GM19468 (cell line): ENCODE measurements at regions not wholly inside any gene's neighbourhood (a gene's known extent, or its start where the extent isn't known, plus 50 kb on each side); places are given as distances from the start of the nearest gene placed in this dataset.
"Not testable (repeated sequence)": the region's sequence is repeated elsewhere in the genome, so short reads cannot be mapped to it uniquely, and the experiment has no call there.

Experiments
- ATAC-seq: cut with Tn5 transposase; IDR thresholded peaks from one replicate; pipeline ENCODE4 v1.9.1; 2021; ENCODE audit warnings: mild to moderate bottlenecking, moderate library complexity, moderate number of reproducible peaks; ENCODE audit not compliant: unreplicated experiment; ENCODE audit errors: extremely low read depth

- ATAC-seq, result no peak
Observed at GRCh38 chr6:14540810-14541540, 423.4 kb downstream of the CD83 start.

DNA sequence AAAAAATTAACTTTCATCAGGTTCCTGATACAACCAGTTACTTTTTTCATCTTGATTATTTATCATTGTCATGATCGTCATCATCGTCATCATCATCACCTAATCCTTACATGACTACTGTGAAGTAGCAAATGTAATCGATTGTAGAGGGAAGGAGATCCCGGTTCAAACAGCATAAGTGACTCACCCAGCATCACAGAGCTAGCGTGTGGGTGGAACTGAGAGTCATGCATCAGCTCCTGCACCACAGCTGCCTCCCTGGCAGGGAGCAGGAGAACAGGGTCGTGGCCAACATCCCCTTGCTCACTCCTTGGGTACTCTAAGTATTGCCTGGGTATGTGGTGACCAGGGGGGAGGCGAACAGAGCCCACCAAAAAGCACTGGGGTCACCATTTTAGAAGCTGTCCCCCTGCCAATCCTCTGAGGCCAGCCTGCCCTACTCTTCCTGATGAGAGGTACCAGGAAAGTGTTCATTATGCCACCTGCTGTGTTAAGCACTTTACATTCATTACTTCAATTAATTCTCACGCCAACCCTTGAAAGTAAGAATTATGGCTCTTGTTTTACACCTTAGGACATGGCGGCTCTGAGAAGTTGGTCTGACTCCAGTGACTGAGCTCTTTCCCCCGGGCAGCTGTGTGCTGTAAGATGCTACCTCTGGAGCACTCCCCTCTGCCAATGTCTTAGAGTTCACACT is 425.2 kb downstream of the CD83 start:
- ATAC-seq, result peak; percentile 61

DNA sequence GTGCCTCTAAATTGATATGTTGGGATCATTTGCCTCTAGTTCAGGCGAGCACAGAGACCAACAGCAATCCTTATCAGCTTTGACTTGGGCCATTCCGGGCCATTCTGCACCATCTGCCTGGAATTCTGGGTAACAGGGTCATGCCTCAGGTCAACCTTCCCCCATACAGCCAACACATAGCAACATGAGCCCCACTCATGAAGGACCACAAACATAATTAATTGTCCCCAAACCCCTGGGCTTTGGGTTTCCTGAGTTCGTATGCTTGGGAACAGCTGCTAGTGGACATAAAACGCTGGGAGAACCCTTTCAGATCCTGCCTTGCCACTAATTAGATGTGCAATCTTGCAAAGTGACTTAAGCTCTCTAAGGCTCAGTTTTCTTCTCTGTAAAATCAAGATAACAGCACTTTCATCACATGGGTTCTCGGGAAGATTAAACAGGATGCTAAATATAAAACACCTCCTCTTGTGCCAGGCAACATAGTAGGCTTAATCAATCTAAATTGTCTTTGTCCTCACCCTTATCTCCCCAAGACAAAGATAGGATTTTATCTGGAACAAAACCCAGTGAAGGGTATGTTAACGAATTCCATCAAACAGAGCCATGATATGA is 426.5 kb downstream of the CD83 start:
- no peak for ATAC-seq

DNA sequence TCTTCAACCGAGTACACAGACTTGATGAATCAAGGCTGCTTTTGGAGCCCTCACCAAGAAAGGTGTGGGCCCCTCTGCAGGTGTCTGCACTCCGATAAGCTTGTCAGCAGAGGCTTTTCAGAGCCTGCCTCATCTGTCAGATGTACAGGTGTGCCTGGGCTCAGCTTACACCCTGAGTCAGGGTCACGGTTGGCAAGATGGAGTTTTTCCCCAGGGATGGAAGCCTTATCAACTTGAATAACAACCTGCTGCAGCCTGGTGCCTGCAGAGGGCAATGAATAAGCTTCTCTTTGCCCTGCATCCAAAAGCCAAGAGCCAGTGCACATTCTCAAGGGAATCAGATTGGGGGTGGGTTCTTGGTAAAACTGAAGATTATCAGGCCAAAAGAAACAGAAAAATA is 427.1 kb downstream of the CD83 start:
- no peak for ATAC-seq

- no peak for ATAC-seq
Observed at GRCh38 chr6:14545496-14545895, 427.9 kb downstream of the CD83 start.

DNA sequence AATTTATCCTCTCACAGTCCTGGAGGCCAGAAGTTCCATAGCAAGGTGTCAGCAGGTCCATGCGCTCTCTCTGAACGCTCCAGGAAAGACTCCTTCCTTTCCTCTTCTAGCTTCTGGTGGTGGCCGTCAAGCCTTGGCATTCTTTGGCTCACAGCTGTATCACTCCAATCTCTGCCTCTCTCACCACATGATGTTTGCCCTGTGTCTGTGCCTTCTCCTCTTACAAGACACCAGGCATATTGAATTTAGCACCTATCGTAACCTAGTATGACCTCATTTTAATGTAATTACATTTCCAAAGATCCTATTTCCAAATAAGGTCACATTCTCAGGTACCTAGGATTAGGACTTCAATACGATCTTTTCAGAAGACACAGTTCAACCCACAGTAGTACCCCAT is 428.5 kb downstream of the CD83 start:
- no peak for ATAC-seq

- ATAC-seq, result no peak
Observed at GRCh38 chr6:14547284-14547998, 429.9 kb downstream of the CD83 start.

- ATAC-seq, result no peak
Observed at GRCh38 chr6:14549304-14549770, 431.8 kb downstream of the CD83 start.

GRCh38 chr6:14549871-14550270 is 432.3 kb downstream of the CD83 start:
- no peak for ATAC-seq

DNA sequence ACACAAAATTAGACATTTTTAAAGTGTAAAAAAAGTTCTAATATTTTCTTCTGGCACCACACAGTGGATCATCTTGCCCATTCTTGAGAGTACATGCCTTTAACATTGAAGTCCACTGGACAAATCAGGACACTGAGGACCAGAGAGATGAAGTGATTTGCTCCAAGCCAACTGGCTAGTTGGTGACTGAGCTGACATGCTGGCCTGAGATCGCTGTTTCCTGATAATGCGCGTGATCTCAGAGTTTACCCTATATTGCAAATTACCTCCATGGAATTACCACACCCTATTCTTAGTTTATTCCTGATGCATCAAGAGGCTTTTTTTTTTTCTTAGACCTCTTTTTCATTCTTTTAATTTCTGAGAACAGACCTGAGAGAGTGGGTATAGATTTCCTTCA is 432.8 kb downstream of the CD83 start:
- no peak for ATAC-seq

DNA sequence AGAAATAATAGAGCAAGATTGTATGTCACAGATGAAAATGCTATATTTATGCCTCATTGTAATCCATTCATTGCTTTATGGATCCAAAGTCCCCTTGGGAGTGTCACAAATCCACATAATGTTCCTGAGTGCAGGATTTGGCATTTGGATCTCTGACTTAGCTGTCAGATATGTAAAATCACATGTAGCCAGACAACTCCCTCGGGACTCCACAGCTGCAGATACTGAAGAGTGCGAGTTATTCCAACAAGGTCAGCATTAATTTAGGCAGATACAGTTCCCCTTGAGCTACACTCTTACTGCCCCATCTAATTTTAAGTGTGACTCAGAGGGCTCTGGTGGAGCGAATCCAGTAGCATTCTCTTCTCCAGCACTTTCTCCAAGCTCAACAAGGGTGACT is 433.2 kb downstream of the CD83 start:
- no peak for ATAC-seq

- not testable (repeated sequence) for ATAC-seq
Observed at GRCh38 chr6:14551601-14552000, 434.0 kb downstream of the CD83 start.

DNA sequence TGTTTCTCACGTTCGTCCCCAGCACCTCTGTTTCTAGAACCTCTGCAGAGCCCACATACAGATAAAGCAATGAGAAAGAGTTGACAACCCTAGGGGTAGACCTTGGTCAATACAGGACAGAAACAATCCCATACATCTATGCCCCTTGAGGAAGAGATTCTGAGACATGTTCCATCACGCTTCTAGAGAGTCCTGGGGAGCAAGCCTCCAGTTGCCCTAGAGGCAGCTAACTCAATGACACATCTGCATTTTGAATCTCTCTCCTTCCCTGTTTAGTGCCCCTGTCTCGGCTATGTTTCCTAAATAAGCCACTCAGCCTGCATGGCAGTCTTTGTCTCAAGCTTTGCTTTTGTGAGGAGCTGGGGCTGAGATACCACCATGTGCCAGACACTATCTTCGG is 435.3 kb downstream of the CD83 start:
- no peak for ATAC-seq

GRCh38 chr6:14553515-14553914 is 435.9 kb downstream of the CD83 start:
- ATAC-seq, result no peak

- ATAC-seq, result no peak
Observed at GRCh38 chr6:14555804-14556203, 438.2 kb downstream of the CD83 start.

DNA sequence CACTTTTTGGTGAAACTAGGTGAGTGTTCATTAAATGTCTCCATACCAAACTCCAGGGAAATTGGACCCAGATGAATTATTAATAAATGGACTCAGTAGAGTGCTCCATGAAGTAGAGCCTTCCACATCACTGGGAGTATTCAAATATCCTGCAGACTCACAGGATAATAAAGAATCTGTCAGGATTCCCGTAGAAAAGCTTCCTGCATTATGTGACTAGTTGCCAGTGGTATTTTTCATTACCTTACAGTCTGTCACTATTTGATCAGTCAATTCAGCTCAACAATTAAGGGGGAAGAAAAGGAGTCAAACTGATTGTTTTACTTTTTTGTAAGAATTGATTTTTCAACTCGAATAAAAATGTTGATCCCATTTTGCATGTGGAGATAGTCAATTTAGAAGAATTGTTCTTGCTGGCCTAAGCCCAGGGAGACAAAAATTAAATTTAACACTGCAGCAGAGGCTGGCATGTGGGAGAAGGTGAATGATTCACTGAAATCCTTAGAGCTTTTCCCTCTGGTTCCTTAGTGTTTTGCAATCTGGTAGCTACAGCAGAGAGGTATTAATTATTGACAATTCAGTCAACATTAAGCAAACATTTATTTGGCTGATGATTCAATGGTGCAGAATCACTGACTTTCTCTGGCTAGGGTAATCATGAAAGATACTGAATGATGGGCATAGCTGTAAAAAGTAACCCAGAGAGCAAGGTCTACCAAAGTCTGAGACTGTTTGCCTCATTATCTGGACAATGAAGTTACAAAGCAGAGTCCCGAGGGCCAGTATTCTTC is 442.4 kb downstream of the CD83 start:
- ATAC-seq, result no peak

DNA sequence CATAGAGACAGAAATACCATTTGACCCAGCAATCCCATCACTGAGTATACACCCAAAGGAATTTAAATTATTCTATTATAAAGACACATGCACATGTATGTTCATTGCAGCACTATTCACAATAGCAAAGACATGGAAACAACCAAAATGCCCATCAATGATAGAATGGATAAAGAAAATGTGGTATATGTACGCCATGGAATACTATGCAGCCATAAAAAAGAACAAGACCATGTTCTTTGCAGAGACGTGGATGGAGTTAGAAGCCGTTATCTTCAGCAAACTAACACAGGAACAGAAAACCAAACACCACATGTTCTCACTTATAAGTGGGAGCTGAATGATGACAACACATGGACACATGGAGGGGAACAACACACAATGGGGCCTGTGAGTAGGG is 444.0 kb downstream of the CD83 start:
- ATAC-seq, result not testable (repeated sequence)

DNA sequence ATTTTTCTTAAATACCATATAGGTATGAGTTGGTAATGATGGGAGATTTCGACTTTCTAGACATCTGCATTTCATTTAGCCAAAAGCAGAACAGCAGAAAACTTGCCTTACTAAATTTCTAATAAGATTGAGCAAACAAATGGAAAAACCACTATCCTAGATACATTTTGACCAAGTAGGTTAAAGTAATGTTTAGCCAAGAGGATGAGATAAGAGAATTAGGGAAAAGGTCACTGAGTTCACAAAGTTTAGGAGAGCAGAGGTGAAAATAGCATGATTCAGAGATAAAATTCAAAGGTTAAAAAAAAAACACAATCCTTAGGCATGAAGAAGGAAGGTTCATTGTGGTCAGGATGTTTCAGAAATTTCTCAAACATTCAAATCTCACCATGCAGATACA is 450.3 kb downstream of the CD83 start:
- ATAC-seq, result no peak

DNA sequence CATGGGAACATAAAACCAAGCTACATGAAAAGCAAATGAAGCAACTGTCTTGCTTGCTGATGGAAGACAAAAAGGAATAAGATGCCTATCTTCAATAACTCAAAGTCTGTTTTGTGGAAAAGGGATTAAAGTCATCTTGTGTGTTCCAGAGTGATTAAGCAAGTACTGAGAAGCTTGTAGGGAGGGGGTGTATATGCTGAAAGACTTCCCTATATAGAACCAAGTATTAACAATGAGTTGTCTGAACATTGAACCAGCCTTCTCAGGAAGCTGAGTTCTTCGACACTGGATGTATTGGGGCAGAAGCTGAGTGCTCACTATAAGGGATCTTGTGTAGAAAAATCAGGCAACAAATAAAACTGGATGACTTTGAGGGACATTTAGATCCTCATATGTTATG is 451.8 kb downstream of the CD83 start:
- no peak for ATAC-seq

DNA sequence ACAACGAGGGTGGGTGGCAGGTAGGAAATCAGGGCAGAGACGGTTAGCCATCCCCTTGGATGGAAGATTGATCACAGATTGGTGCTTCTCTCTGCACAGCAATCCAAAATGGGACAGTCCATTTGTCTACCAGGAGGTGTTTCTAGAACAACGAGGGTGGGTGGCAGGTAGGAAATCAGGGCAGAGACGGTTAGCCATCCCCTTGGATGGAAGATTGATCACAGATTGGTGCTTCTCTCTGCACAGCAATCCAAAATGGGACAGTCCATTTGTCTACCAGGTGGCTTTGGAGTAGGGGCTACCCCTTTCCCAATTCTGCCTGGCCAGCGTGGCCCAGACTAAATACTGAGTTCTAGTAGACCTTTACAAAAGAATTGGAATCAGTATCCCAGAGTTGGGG is 452.3 kb downstream of the CD83 start:
- ATAC-seq, result not testable (repeated sequence)
